Hypothalamus (tissue), 51 donors: ENCODE measurements at regions not wholly inside any gene's neighbourhood (a gene's known extent, or its start where the extent isn't known, plus 50 kb on each side); places are given as distances from the start of the nearest gene placed in this dataset.
"Not testable (repeated sequence)": the region's sequence is repeated elsewhere in the genome, so short reads cannot be mapped to it uniquely, and the experiment has no call there.

Experiments used
- DNase-seq, 51 donors: peaks; one replicate each; lab custom pipeline; 2025; lab: John Stamatoyannopoulos, UW

- DNase-seq = not testable (repeated sequence)
Measured at GRCh38 chrX:134045372-134045771, 60.0 kb upstream of the GPC3 start.

GRCh38 chrX:134067107-134067506, 81.7 kb upstream of the GPC3 start:
- DNase-seq = not testable (repeated sequence)

- not testable (repeated sequence) for DNase-seq
Measured at GRCh38 chrX:134071899-134072298, 86.5 kb upstream of the GPC3 start.

GRCh38 chrX:134073341-134073740, 87.9 kb upstream of the GPC3 start:
- DNase-seq = no peak

- DNase-seq = no peak
Measured at GRCh38 chrX:134074151-134074550, 88.8 kb upstream of the GPC3 start.

- no peak for DNase-seq
Measured at GRCh38 chrX:134075894-134076718, 90.7 kb upstream of the GPC3 start.

- DNase-seq = no peak
Measured at GRCh38 chrX:134095366-134095765, 110.0 kb upstream of the GPC3 start.

- no peak for DNase-seq
Measured at GRCh38 chrX:134101636-134102035, 116.2 kb upstream of the GPC3 start.

GRCh38 chrX:134115270-134115669, 121.7 kb upstream of the CCDC160 start:
- DNase-seq = no peak

- DNase-seq = no peak
Measured at GRCh38 chrX:134137341-134137740, 99.6 kb upstream of the CCDC160 start.

- DNase-seq = no peak
Measured at GRCh38 chrX:134139090-134139489, 97.9 kb upstream of the CCDC160 start.

GRCh38 chrX:134144231-134144630, 92.8 kb upstream of the CCDC160 start:
- DNase-seq = peak in 1 of 51 donors; percentile 0

- no peak for DNase-seq
Measured at GRCh38 chrX:134146493-134146892, 90.5 kb upstream of the CCDC160 start.

- DNase-seq = no peak
Measured at GRCh38 chrX:134148172-134148692, 88.8 kb upstream of the CCDC160 start.

- no peak for DNase-seq
Measured at GRCh38 chrX:134158821-134159512, 78.0 kb upstream of the CCDC160 start.

GRCh38 chrX:134161162-134161561, 75.8 kb upstream of the CCDC160 start:
- no peak for DNase-seq

GRCh38 chrX:134162032-134162431, 75.0 kb upstream of the CCDC160 start:
- DNase-seq = no peak

GRCh38 chrX:134163836-134164235, 73.1 kb upstream of the CCDC160 start:
- DNase-seq = no peak

GRCh38 chrX:134167591-134168203, 69.3 kb upstream of the CCDC160 start:
- no peak for DNase-seq

- DNase-seq = peak in 40 of 51 donors; percentile 0 to 38 (median 12)
Measured at GRCh38 chrX:134171661-134172587, 65.1 kb upstream of the CCDC160 start.
